Peyer's patch (tissue), 4 donors: ENCODE measurements at regions not wholly inside any gene's neighbourhood (a gene's known extent, or its start where the extent isn't known, plus 50 kb on each side); places are given as distances from the start of the nearest gene placed in this dataset.

ENCODE experiments used
- POLR2A ChIP-seq, 2 donors: fragments of 450-650 bp; IDR thresholded peaks; one replicate each; pipeline ENCODE4 v1.5.1; 2017; ENCODE audit warnings: antibody characterized with exemption in 2 of 2, mild to moderate bottlenecking in 2 of 2, moderate library complexity in 2 of 2
- TF ChIP-seq, protein P1 (sequence below), 6 experiments: fragments of 450-650 bp in 4 of 6; fragments of 200-600 bp in 2 of 6; sonication (generic) in 1 of 6; IDR thresholded peaks; one replicate each; pipeline ENCODE4 v1.5.1; 2017 to 2019; ENCODE audit warnings: antibody characterized with exemption in 6 of 6, mild to moderate bottlenecking in 3 of 6, moderate library complexity in 1 of 6

DNA sequence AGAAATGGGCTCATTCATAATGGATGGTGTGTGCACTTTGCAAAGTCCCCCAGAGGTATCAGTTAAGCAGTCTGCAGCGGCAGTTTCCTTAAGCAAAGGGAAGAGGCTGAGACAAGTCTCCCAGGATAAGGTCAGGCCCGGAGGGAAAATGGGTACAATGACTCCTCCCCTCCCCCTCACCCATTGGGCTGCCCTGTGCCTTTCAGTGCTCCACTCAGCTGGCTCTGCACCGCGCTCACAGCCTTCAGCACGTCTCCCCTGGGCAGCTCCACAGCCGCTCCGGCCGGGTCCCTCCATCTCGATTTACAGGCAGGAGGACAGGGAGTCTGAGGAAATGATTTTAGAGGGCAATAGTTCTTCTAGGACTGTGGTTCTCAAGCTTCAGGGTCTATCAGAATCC lies 264.8 kb downstream of the LRFN2 start:
- TF ChIP-seq, protein P1, sequence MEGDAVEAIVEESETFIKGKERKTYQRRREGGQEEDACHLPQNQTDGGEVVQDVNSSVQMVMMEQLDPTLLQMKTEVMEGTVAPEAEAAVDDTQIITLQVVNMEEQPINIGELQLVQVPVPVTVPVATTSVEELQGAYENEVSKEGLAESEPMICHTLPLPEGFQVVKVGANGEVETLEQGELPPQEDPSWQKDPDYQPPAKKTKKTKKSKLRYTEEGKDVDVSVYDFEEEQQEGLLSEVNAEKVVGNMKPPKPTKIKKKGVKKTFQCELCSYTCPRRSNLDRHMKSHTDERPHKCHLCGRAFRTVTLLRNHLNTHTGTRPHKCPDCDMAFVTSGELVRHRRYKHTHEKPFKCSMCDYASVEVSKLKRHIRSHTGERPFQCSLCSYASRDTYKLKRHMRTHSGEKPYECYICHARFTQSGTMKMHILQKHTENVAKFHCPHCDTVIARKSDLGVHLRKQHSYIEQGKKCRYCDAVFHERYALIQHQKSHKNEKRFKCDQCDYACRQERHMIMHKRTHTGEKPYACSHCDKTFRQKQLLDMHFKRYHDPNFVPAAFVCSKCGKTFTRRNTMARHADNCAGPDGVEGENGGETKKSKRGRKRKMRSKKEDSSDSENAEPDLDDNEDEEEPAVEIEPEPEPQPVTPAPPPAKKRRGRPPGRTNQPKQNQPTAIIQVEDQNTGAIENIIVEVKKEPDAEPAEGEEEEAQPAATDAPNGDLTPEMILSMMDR (IDR thresholded peaks at IDR 0.05): no peak
- no peak for TF ChIP-seq POLR2A (IDR thresholded peaks at IDR 0.05)
